ENCODE measurements at regions not wholly inside any gene's neighbourhood (a gene's known extent, or its start where the extent isn't known, plus 50 kb on each side); places are given as distances from the start of the nearest gene placed in this dataset.

GRCh38 chr6:15989397-15989796 is 139.5 kb upstream of the MYLIP start:
- no peaks in the 10 kb centered on the region for H3K27me3 ChIP-seq (ENCODE audit: insufficient read depth in 3 of 3, low read length in 2 of 3)
- TF ChIP-seq CTCF (IDR thresholded peaks at IDR 0.05), result no peak
- no peaks in the 10 kb centered on the region for H3K36me3 ChIP-seq (ENCODE audit: insufficient read depth in 1 of 2, low read depth in 1 of 2)
- ATAC-seq, result no peak
- WGBS, 3 donors, result 92 to 100% (median 95%) methylated on average over 2 of the region's 2 CpGs
- intact Hi-C loops (cut with DNase I), result no loop called here
- no peaks in the 10 kb centered on the region for H3K4me1 ChIP-seq
- no peaks in the 10 kb centered on the region for H3K9me3 ChIP-seq
- no peak overlapping the region for H3K27ac ChIP-seq
- H3K4me3 ChIP-seq, result no peak overlapping the region
- DNase-seq, result no peak

DNA sequence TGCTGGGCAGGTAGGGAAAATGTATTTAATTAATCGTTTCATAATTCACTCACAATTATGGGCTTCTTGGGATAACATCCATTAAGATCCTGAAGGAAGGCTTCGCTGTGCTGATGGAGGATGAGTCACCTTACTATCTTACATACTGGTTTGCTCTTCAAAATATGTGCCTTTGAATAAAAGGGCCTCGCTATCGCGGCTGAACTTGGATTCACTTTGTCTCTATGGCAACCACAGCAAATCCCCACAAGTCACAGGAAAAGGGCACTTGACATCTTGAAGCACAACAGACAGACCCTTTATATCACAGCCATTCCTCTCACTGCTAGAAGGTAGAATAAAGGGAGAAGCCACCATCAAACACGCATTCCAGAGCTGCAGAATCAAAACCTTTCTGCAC is 141.3 kb upstream of the MYLIP start:
- H3K4me1 ChIP-seq, result no peaks in the 10 kb centered on the region

DNA sequence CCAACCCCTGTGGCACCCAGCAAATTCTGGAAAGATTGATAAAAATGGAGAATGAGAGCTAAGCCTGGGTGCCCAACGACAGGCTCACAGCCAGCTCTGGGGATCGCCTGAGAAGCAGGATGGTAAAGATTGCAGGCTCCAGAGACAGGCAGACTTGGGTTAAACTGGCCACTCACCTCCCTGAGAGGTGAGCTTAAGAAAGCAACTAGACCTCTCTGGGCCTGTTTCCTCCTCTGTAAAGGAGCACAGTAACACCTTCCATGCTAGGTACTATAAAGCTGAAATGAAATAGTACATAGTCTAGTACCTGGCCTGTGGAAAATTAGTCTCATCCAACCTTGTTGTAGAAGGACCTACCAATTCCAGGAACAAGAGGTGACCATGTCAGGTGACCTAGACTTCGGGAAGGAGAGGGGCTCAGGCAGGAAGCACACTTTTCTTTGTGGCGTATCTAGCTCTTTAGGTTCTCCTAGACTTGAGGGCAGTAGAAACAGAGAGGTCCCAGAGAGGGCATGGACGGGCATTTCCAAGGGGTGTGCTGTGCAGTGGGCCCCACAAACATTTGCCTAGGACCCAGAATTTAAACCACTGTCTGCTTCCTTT is 142.8 kb upstream of the MYLIP start:
- Histone ChIP-seq H3K4me1 (no peaks in the 10 kb centered on the region), H3K4me3 (no peak overlapping the region), H3K36me3 (ENCODE audit: insufficient read depth in 1 of 2, low read depth in 1 of 2) (no peaks in the 10 kb centered on the region), H3K27me3 (ENCODE audit: insufficient read depth in 3 of 3, low read length in 2 of 3) (no peaks in the 10 kb centered on the region), H3K9me3 (no peaks in the 10 kb centered on the region), H3K27ac (no peak overlapping the region)
- no peak for DNase-seq
- WGBS, 3 donors, result 79 to 86% (median 84%) methylated on average over 5 of the region's 5 CpGs
- TF ChIP-seq CTCF (IDR thresholded peaks at IDR 0.05), result no peak
- ATAC-seq, result no peak
- intact Hi-C loops (cut with DNase I), result no loop called here

More for the DNA sequence above, 141.3 kb upstream of the MYLIP start:
- intact Hi-C loops (cut with DNase I), result no loop called here
- 73 to 77% (median 77%) methylated on average over 6 of the region's 6 CpGs for WGBS, 3 donors
- no peak for ATAC-seq
- DNase-seq, result no peak
- H3K4me3 ChIP-seq, result no peak overlapping the region
- no peak overlapping the region for H3K27ac ChIP-seq
- H3K9me3 ChIP-seq, result no peaks in the 10 kb centered on the region
- no peak for TF ChIP-seq CTCF (IDR thresholded peaks at IDR 0.05)
- H3K27me3 ChIP-seq (ENCODE audit: insufficient read depth in 3 of 3, low read length in 2 of 3), result no peaks in the 10 kb centered on the region
- no peaks in the 10 kb centered on the region for H3K36me3 ChIP-seq (ENCODE audit: insufficient read depth in 1 of 2, low read depth in 1 of 2)

- DNase-seq (no peak), ATAC-seq (no peak)
- no peak overlapping the region for H3K4me3 ChIP-seq
- H3K27ac ChIP-seq, result no peak overlapping the region
- intact Hi-C loops (cut with DNase I), result no loop called here
- no peaks in the 10 kb centered on the region for H3K9me3 ChIP-seq
- no peaks in the 10 kb centered on the region for H3K27me3 ChIP-seq (ENCODE audit: insufficient read depth in 3 of 3, low read length in 2 of 3)
- no peak for TF ChIP-seq CTCF (IDR thresholded peaks at IDR 0.05)
- H3K4me1 ChIP-seq, result peaks cover 4% of the 10 kb centered on the region
- no peaks in the 10 kb centered on the region for H3K36me3 ChIP-seq (ENCODE audit: insufficient read depth in 1 of 2, low read depth in 1 of 2)
- 92 to 96% (median 94%) methylated on average over 3 of the region's 3 CpGs for WGBS, 3 donors
These were observed 143.4 kb upstream of the MYLIP start for GRCh38 chr6:15985379-15985959.

DNA sequence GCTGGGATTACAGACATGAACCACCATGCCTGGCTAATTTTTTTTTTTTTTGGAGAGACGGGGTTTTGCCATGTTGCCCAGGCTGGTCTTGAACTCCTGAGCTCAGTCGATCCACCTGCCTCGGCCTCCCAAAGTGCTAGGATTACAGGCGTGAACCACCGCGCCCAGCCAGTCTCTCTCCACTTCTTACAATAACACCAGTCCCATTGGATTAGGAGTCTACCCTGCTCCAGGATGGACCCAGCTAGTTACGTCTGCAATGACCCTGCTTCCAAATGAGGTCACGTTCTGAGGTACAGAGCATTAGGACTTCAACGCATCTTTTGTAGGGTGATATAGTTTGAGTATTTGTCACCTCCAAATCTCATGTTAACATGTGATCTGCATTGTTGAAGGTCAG is 146.9 kb upstream of the MYLIP start:
- TF ChIP-seq CTCF (IDR thresholded peaks at IDR 0.05), result no peak
- Histone ChIP-seq H3K4me3 (no peak overlapping the region), H3K4me1 (peaks cover 5% of the 10 kb centered on the region), H3K27me3 (ENCODE audit: insufficient read depth in 3 of 3, low read length in 2 of 3) (no peaks in the 10 kb centered on the region), H3K36me3 (ENCODE audit: insufficient read depth in 1 of 2, low read depth in 1 of 2) (no peaks in the 10 kb centered on the region), H3K27ac (no peak overlapping the region), H3K9me3 (no peaks in the 10 kb centered on the region)
- DNase-seq (no peak), ATAC-seq (no peak)
- intact Hi-C loops (cut with DNase I), result no loop called here
- WGBS, 3 donors, result 93 to 98% (median 97%) methylated on average over 9 of the region's 9 CpGs
